Endodermal cell (in vitro differentiated cells): ENCODE measurements at regions not wholly inside any gene's neighbourhood (a gene's known extent, or its start where the extent isn't known, plus 50 kb on each side); places are given as distances from the start of the nearest gene placed in this dataset.

Experiments
- DNase-seq: peaks from one replicate; pipeline ENCODE4 v3.0.0-alpha.2; 2017
- H3K27ac ChIP-seq: 2 replicates; pipeline ENCODE4 v1.5.1; 2013; ENCODE audit warnings: mild to moderate bottlenecking, low read depth, low read length, moderate library complexity
- H3K27me3 ChIP-seq: 2 replicates; pipeline ENCODE4 v1.6.1; 2013; ENCODE audit warnings: mild to moderate bottlenecking, low read length, moderate library complexity; ENCODE audit not compliant: insufficient read depth, control insufficient read depth, poor library complexity, severe bottlenecking
- H3K36me3 ChIP-seq: 2 replicates; pipeline ENCODE4 v1.7.0; 2013; ENCODE audit warnings: mild to moderate bottlenecking, low read length, moderate library complexity; ENCODE audit not compliant: control insufficient read depth, insufficient read depth
- H3K4me1 ChIP-seq: one replicate; pipeline ENCODE4 v1.7.0; 2013; ENCODE audit warnings: low read length; ENCODE audit not compliant: control insufficient read depth, insufficient read depth
- H3K4me3 ChIP-seq: 2 replicates; pipeline ENCODE4 v1.5.1; 2013; ENCODE audit warnings: mild to moderate bottlenecking, low read length, moderate library complexity
- H3K9ac ChIP-seq: 2 replicates; pipeline ENCODE4 v1.6.1; 2013; ENCODE audit warnings: mild to moderate bottlenecking, low read length, moderate library complexity; ENCODE audit not compliant: poor library complexity, severe bottlenecking; ENCODE audit errors: extremely low read depth
- H3K9me3 ChIP-seq: 2 replicates; pipeline ENCODE4 v1.6.1; 2013; ENCODE audit warnings: mild to moderate bottlenecking, low read length, moderate library complexity; ENCODE audit not compliant: control insufficient read depth
- H3K27ac Mint-ChIP-seq: 2 replicates; pipeline ENCODE4 v1.8.0; 2020; ENCODE audit warnings: mixed read lengths
- H3K27me3 Mint-ChIP-seq: 2 replicates; pipeline ENCODE4 v1.8.0; 2021; ENCODE audit warnings: mild to moderate bottlenecking, mixed read lengths; ENCODE audit not compliant: insufficient read depth
- H3K36me3 Mint-ChIP-seq: 2 replicates; pipeline ENCODE4 v1.8.0; 2020; ENCODE audit warnings: low read depth, mixed read lengths
- H3K4me1 Mint-ChIP-seq: 2 replicates; pipeline ENCODE4 v1.8.0; 2020; ENCODE audit warnings: mixed read lengths
- H3K4me3 Mint-ChIP-seq: 2 replicates; pipeline ENCODE4 v1.8.0; 2020; ENCODE audit warnings: mild to moderate bottlenecking, moderate library complexity, mixed read lengths
- H3K9me3 Mint-ChIP-seq: 2 replicates; pipeline ENCODE4 v1.8.0; 2020; ENCODE audit warnings: mild to moderate bottlenecking, mixed read lengths
- CTCF ChIP-seq: fragments of 200-600 bp; sonication (generic); conservative IDR thresholded peaks from 2 replicates; pipeline ENCODE4 v1.5.0; 2021; ENCODE audit warnings: antibody characterized with exemption, mild to moderate bottlenecking
- WGBS, 2 experiments: methylation state at CpG; one replicate each; pipeline versions ENCODE4 v1.1.5 to v1.1.7; 2013; ENCODE audit warnings: missing lambda C conversion rate in 2 of 2, mixed read lengths in 1 of 2; ENCODE audit not compliant: insufficient coverage in 1 of 2, insufficient read length in 1 of 2; 5-methylcytosine and 5-hydroxymethylcytosine counted together

DNA sequence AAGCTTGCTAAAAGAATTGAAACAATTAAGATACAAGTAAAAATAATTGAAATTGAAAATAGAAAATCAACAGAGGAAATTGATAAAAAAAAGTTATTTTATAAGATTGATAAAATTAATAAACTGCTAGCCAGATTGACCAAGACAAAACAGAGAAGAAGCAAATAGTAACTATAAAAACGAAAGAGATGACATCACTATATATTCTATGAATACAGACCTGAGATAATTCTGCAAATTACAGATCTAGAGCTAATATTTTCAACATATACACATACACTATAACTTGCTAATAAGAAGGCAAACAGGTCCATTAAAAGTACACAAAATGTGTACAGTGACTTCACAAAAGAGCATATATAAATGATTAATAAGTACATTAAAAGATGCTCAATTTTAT, 90.1 kb upstream of the RNPC3 start:
- Mint-ChIP-seq H3K4me3 (no peak overlapping the region), H3K4me1 (no peaks in the 10 kb centered on the region), H3K9me3 (peaks cover 12% of the 10 kb centered on the region), H3K36me3 (no peaks in the 10 kb centered on the region), H3K27ac (no peak overlapping the region), H3K27me3 (no peaks in the 10 kb centered on the region)
- Histone ChIP-seq H3K9ac (no peak overlapping the region), H3K4me3 (no peak overlapping the region), H3K27ac (no peak overlapping the region), H3K4me1 (peaks cover 4% of the 10 kb centered on the region), H3K9me3 (peaks cover 6% of the 10 kb centered on the region), H3K36me3 (no peaks in the 10 kb centered on the region), H3K27me3 (no peaks in the 10 kb centered on the region)
- WGBS, 2 experiments, result 100% methylated on average over 1 of the region's 1 CpG
- no peak for DNase-seq
- TF ChIP-seq CTCF, result no peak

DNA sequence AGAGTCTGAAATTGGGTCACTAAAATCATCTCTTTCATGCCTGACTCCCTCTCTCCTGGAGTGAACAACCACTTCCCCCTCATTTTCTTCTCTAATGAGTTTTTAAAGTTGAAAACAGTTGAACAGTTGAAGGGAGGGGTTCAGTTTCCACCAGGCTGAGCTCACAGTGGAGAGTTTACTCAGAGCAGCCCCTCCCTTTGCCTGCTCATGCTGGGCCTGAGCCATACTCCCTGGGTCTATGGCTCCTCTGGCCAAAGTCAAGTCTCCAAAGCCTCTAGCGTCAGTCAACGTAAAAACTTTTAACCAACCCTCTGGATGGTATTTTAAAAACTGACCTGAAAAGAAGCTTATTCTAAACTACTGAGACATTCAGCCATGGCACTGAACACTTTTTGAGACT, 100.8 kb upstream of the RNPC3 start:
- Mint-ChIP-seq H3K27me3 (no peaks in the 10 kb centered on the region), H3K9me3 (no peaks in the 10 kb centered on the region), H3K27ac (no peak overlapping the region), H3K36me3 (no peaks in the 10 kb centered on the region), H3K4me3 (no peak overlapping the region), H3K4me1 (no peaks in the 10 kb centered on the region)
- DNase-seq, result no peak
- Histone ChIP-seq H3K9me3 (no peaks in the 10 kb centered on the region), H3K27ac (no peak overlapping the region), H3K4me1 (no peaks in the 10 kb centered on the region), H3K36me3 (no peaks in the 10 kb centered on the region), H3K9ac (no peak overlapping the region), H3K4me3 (no peak overlapping the region), H3K27me3 (no peaks in the 10 kb centered on the region)
- no peak for TF ChIP-seq CTCF
- WGBS, 2 experiments, result 89 to 100% methylated on average over 2 of the region's 2 CpGs

- no peaks in the 10 kb centered on the region for H3K4me1 Mint-ChIP-seq
- 100% methylated on average over 1 of the region's 1 CpG; no CpG with 5 or more reads in 1 of the 2 experiments for WGBS, 2 experiments
- Histone ChIP-seq H3K27ac (no peak overlapping the region), H3K9ac (no peak overlapping the region), H3K9me3 (no peaks in the 10 kb centered on the region), H3K36me3 (no peaks in the 10 kb centered on the region), H3K27me3 (no peaks in the 10 kb centered on the region), H3K4me1 (no peaks in the 10 kb centered on the region), H3K4me3 (no peak overlapping the region)
- no peak overlapping the region for H3K27ac Mint-ChIP-seq
- peak; percentile 24 for TF ChIP-seq CTCF
- no peaks in the 10 kb centered on the region for H3K27me3 Mint-ChIP-seq
- no peak for DNase-seq
- no peak overlapping the region for H3K4me3 Mint-ChIP-seq
- H3K36me3 Mint-ChIP-seq, result no peaks in the 10 kb centered on the region
- H3K9me3 Mint-ChIP-seq, result no peaks in the 10 kb centered on the region
Measured at GRCh38 chr1:103416681-103417286, 108.7 kb upstream of the RNPC3 start.
